ENCODE measurements at regions not wholly inside any gene's neighbourhood (a gene's known extent, or its start where the extent isn't known, plus 50 kb on each side); places are given as distances from the start of the nearest gene placed in this dataset.

GRCh38 chr4:35565640-35566039 is 678.7 kb downstream of the ARAP2 start:
- no peak for TF ChIP-seq CTCF (IDR thresholded peaks at IDR 0.05)
- TF ChIP-seq POLR2A (IDR thresholded peaks at IDR 0.05), result no peak

All from stomach (tissue), 4 donors.